HG03565 (cell line): ENCODE measurements at regions not wholly inside any gene's neighbourhood (a gene's known extent, or its start where the extent isn't known, plus 50 kb on each side); places are given as distances from the start of the nearest gene placed in this dataset.

Experiments used
- ATAC-seq: cut with Tn5 transposase; IDR thresholded peaks from one replicate; pipeline ENCODE4 v1.9.1; 2021; ENCODE audit warnings: mild to moderate bottlenecking, moderate library complexity; ENCODE audit not compliant: unreplicated experiment

GRCh38 chr12:39240587-39240986 is 202.3 kb downstream of the KIF21A start:
- ATAC-seq, result no peak

DNA sequence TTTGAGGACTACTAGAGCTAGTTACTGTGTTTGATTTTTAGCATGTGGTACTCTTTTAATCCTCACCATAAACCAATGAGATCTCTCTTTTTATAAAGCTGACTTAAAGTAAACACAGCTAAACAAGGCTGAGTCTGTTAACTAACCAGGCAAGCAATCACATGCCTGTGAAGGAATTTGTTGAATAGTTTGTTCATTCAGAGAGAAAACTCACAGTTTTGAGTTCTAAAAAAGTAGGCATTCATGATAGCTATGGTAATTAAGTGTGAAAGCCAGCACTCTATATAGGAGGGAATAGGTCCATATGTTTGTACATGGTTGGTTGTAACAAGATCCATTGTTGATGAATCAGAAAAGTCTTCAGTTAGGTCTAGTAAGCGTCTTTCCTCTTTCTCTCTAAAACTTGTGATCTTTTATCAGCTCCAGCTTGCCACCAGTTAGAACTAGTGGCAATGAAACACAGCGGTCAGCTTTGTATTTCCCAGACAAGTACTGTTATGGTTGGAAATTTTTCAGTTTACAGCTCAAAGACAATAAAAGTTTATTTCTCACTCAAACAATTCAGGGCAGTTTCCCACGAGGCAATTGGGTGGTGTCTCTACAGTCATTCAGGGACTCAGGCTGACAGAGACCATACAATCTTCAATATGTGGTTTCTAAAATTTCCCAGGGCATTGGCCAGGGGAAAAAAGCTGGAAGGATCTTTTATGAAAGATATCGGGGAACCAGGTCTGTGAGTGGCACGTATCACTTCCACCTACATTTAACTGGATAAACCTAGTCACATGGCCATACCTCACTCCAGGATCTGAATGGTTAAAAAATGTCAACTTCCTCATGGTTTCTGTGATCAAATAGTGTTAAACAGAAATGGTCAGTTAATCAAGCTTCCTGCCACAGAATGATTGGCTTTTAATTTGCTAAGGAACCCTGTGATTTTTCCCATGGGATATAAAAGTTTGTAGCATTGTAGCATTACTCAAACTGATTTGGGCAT is 203.1 kb downstream of the KIF21A start:
- ATAC-seq, result no peak

DNA sequence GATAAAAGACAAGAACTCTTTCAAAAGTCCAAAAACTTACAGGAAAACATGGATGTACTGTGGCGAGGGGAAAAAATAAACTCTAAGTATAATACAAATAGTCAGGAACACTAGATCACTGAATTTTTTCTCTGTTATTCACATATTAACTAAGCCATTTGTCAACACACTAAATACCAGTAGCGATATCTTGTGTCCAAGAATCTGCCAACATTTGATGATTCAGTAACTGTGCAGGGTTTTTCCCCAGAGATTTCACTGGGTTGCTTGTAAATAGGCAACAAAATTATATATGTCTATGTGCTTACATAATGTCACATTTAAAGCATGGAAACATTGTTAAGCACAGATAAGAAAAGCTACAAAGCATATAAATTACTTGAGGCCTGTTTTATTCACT is 205.9 kb downstream of the KIF21A start:
- no peak for ATAC-seq

DNA sequence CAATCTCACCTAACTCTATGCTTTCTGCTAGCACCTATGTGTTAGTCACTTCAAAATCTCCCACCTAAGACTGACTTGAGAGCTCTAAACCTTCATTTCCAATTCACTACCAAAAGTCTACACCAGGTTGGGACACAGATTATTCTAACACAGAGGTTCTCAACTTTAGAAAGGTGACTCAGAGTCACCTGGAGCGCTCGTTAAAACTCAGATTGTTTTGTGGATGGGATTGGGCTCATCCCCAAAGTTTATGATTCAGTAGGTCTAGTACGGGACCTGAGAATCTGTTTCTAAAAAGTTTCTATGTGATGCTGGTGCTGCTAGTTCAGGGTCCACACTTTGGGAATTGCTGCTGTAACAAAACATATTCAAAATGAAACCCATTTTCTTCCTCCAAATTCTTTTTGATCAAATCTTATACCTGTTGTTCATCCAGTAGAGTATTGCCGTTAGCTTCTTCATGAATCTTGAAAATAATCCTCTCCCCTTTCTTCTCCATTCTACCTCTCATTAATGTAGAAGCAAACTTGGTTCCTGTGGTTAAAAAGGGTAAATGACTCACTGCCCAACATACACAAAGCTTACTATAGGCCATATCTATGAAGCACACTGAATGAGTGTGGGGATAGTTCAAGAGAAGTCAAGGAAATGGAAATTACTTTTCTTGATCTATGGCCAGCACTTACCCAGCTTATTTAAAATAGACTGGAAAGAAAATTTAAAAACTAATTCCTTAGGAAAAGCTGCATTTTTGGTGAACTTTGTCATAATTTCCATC is 206.7 kb downstream of the KIF21A start:
- no peak for ATAC-seq

DNA sequence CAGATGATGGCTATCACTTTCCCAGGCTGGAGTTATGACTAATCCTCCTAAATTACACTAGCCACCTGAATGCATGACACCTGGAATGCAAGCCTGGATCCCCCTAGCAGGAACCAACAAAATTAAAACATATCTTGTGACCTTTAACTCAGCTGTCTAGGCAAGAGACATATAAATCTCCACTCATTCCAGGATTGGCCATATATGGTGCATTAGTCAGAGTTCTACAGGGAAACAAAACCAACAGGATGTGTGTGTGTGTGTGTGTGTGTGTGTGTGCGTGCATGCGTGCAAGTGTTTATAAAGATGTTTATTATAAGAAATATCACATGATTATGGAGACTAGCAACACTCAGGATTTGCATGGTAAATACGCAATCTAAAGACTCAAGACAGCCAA is 212.8 kb downstream of the KIF21A start:
- no peak for ATAC-seq

DNA sequence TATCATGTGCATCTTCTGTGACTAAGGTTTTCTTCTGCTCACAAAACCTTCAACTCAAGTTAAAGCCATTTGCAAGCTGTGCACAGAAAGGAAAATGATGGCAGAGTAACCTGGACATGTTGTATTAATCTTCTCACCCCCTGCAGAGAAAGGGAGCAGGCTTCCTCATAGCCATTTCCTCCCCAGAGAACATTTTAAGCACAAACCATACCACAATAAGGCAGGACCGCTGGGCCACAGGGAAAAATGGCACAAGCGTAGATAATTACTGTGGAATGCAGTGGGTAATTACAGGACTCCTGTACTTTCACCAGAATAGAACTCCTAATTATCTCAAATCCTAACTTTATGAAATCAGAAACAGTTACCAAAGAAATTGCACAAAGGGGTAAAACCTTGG is 215.7 kb downstream of the KIF21A start:
- no peak for ATAC-seq

DNA sequence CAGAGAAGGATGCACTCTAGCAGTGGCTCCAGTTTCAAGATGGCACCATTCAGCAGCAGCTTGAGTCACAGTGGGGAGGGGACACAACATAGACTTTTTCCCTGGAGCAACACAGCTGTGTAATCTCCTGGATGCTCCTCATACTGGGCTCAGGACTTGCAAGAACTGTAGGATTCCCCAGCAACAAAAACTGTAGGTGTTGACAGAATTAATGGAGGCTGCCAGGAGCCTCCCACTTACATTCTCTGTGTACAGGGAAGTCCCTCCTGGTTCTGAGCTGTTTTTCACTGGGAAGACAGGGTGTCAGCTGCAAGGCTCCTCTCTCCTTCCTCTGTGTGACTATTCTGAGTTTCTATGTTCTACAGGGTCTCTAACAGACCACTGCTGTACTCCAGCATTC is 217.9 kb downstream of the KIF21A start:
- no peak for ATAC-seq

- peak; percentile 76 for ATAC-seq
Measured at GRCh38 chr12:39205969-39206368, 237.0 kb downstream of the KIF21A start.

- ATAC-seq, result no peak
Measured at GRCh38 chr12:39199351-39199750, 243.6 kb downstream of the KIF21A start.

- no peak for ATAC-seq
Measured at GRCh38 chr12:39188689-39189088, 254.2 kb downstream of the KIF21A start.

DNA sequence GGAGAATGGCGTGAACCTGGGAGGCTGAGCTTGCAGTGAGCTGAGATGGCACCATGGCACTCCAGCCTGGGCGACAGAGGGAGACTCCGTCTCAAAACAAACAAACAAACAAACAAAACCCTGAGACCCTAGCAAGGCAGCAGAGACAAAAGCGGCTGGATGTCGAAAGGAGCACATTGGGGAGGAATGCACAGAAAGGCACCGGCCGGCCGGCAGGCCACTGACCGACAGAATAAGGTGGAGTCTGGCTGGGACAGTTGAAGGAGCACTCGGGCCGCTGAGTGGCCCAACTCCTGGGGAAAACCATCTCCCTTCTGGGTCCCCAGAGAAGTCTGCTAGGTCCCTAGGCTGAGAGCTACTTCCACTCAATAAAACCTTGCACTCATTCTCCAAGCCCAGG is 256.2 kb downstream of the KIF21A start:
- ATAC-seq, result no peak

GRCh38 chr12:39178837-39179236 is 264.1 kb downstream of the KIF21A start:
- no peak for ATAC-seq

DNA sequence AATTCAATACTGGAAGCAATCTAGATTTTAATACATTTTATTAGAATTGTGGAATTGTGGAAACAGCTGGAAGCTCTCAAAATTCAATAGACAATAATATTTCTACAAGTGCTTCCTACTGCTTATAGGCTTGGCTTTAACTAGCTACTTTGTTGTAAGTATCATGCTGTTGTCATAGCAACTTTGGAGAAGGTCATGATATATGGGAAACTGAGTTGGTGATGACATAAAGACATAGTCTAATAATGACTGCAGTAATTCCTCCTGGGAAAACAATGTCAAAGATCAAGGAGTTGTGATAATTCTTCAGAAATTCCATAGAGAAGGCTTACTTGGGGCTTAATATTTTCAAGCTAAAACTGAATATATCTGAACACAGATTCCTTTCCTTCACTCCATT is 266.6 kb downstream of the KIF21A start:
- no peak for ATAC-seq

GRCh38 chr12:39173726-39174125 is 268.3 kb upstream of the CPNE8 start:
- ATAC-seq, result peak; percentile 88

GRCh38 chr12:39165338-39165737 is 259.9 kb upstream of the CPNE8 start:
- ATAC-seq, result no peak

DNA sequence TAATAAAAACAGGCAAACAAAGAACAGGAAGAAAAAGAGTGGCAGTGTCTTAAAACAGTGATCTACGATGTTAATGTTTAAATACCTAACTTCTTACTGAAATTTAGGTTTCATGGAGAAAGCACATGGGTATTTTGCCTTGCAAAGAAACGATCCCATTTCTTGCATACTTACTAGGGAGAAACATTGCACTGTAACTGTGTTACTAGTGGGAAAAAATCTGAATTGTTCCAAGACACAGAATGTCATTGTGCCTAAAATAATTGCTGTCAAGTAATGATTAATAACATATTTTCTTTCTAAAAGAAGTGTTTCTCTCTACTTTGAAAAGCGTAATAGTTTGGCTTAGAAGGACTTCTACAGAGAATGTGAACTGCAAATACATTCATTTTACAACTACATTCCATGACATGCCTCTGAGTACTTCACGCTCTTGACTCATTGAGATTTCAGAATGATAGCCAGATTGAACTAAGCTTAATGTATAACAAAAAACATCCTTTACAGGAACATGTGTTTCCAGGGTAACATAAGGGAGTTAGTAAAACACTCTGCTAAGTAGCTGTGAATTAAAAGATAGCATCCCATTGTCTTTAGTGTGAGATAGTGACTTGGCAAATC is 256.2 kb upstream of the CPNE8 start:
- ATAC-seq, result no peak

DNA sequence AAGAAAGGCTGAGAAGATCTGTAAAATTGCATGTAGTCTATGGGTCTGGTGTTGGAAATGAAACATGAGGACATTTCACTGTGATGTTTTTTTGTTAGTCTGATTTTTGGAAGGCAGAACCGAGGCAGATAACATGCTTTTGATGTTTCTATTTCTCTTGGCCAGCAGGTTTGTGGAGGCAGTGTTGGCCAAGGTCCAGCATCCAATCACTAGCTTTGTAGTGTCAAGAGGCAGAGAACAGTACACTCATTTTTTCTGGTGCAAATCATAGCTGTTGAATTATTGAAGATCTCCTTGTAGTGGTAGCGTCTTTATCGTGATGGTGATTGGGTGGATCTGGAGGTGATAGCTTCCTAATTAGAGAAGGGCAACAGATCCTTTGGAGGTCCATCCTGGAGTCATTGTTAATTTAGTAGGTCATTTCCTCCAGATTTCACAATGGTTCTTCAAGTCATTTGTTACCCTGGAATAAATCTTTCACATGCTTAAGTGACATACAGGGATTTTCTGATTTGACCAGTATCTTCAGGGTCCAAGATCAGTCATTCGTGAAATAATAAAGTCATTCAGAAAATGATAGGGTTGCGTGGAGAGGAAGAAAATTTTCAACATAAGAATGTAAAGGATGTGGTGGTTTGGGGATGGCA is 252.4 kb upstream of the CPNE8 start:
- no peak for ATAC-seq

DNA sequence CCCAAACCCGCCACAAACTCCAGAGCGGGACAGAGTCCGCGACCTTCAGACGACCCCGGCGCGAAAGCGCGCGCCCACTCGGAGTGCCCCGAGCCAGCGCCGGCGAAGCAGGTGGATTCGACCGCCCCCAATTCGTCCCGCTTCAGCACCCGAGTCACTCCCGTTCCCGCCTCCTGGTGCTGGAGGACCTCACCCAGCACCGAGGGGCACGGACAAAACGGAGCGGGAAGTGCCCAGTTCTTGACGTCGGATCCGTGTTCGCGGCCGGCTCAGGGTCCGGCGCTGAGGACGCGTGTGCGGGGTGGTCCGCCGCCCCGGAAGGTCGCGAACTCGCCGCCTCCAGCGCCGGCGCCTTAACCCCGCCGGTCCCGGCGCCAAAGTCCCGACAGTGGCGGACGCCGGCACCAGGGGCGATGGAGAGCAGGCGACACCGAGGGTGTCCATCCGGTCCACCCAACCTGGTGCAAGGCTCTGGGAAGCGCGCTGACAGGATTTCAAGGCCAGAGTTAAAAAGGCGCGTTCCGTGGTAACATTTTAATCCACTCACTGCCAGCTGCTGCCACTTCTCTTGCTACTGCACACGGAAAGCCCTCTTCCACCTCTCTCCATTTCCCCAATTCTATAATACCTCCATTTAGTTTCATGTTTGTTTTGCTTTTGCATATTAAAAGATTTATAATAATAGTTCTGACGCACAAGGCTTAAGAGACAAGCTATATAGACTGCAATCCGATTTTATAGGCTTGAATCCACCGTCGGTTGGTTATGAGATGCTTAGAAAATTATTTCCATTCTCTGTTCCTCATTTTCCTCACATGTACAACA is 240.0 kb upstream of the CPNE8 start:
- peak; percentile 95 for ATAC-seq

- no peak for ATAC-seq
Measured at GRCh38 chr12:39144613-39145061, 239.2 kb upstream of the CPNE8 start.

DNA sequence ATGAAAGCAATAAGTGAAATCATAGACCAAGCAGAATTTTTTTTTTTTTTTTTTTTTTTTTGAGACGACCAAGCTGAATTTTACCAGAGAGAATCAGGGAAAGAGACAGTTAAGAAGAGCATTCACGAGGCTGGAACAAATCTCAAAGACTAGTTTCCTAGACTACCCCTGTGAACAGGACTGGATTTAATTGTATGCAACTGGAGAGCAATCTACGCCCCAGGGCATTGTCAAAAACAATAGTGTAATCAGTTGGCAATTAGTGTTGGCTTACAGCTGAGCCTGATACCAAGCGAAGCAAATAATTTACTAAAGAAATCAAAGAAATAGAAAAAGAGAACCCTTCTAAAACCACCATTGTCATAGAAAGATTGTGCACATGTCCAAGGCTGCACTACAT is 232.9 kb upstream of the CPNE8 start:
- ATAC-seq, result no peak
